ENCODE measurements at regions not wholly inside any gene's neighbourhood (a gene's known extent, or its start where the extent isn't known, plus 50 kb on each side); places are given as distances from the start of the nearest gene placed in this dataset.

- DNase-seq (ENCODE audit: low spot score in 2 of 2), result no peak
- no peak for TF ChIP-seq CTCF (IDR thresholded peaks at IDR 0.05)
- TF ChIP-seq POLR2A (IDR thresholded peaks at IDR 0.05), result no peak
- WGBS, 2 donors, result 69 to 72% methylated on average over 2 of the region's 2 CpGs
- H3K4me3 ChIP-seq (ENCODE audit: low read depth, poor library complexity, severe bottlenecking), result no peak overlapping the region
- intact Hi-C loops (cut with DNase I; ENCODE audit: low total_unique reads), result no loop called here
These were observed 703.2 kb upstream of the CCDC54 start for GRCh38 chr3:106673926-106674569.

GRCh38 chr3:106675451-106675850 is 701.8 kb upstream of the CCDC54 start:
- 64 to 70% methylated on average over 2 of the region's 2 CpGs for WGBS, 2 donors
- H3K4me3 ChIP-seq (ENCODE audit: low read depth, poor library complexity, severe bottlenecking), result no peak overlapping the region
- intact Hi-C loops (cut with DNase I; ENCODE audit: low total_unique reads), result no loop called here
- TF ChIP-seq POLR2A (IDR thresholded peaks at IDR 0.05) (no peak), CTCF (IDR thresholded peaks at IDR 0.05) (no peak)
- no peak for DNase-seq (ENCODE audit: low spot score in 2 of 2)

DNA sequence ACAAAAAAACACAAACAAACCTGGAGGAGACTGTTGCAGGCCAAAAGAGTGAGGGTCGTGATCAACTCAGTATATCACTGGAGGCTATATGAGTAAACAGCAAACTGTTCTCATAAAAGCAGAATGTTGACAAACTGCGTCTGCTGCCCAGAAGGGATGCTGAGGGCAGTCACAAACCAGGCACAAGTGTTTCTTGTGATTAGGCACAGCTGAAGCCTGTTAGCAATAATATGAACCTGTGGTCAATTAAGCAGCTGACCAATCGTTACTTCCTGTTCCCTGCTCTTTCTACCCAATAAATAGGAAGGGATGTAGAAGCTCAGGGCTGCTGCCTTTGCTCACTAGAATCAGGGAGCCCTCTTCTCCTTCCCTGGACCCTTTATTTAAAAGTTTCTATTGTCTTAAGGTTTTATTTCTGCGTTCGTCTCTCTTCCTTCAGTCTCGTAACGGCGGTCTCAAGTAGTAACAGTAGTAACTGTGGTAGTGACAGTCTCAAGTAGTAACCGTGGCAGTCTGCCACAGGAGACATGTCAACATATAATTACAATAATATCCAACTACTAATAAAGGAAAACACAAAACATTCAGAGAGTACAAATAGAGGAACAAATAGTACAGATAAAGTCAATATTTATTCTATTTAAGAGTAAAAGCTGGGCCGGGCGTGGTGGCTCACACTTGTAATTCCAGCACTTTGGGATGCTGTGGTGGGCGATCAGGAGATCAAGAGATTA is 698.4 kb upstream of the CCDC54 start:
- intact Hi-C loops (cut with DNase I; ENCODE audit: low total_unique reads), result no loop called here
- WGBS, 2 donors, result 81 to 83% methylated on average over 12 of the region's 12 CpGs
- DNase-seq (ENCODE audit: low spot score in 2 of 2), result no peak
- H3K4me3 ChIP-seq (ENCODE audit: low read depth, poor library complexity, severe bottlenecking), result no peak overlapping the region
- TF ChIP-seq CTCF (IDR thresholded peaks at IDR 0.05) (no peak), POLR2A (IDR thresholded peaks at IDR 0.05) (no peak)

- TF ChIP-seq POLR2A (IDR thresholded peaks at IDR 0.05), result no peak
- no peak for TF ChIP-seq CTCF (IDR thresholded peaks at IDR 0.05)
- DNase-seq (ENCODE audit: low spot score in 2 of 2), result no peak
- intact Hi-C loops (cut with DNase I; ENCODE audit: low total_unique reads), result no loop called here
- H3K4me3 ChIP-seq (ENCODE audit: low read depth, poor library complexity, severe bottlenecking), result no peak overlapping the region
These were observed 693.2 kb upstream of the CCDC54 start for GRCh38 chr3:106683953-106684620.

GRCh38 chr3:106685745-106686144 is 691.5 kb upstream of the CCDC54 start:
- no peak overlapping the region for H3K4me3 ChIP-seq (ENCODE audit: low read depth, poor library complexity, severe bottlenecking)
- intact Hi-C loops (cut with DNase I; ENCODE audit: low total_unique reads), result no loop called here
- no peak for DNase-seq (ENCODE audit: low spot score in 2 of 2)
- TF ChIP-seq POLR2A (IDR thresholded peaks at IDR 0.05) (no peak), CTCF (IDR thresholded peaks at IDR 0.05) (no peak)
- 71 to 73% methylated on average over 5 of the region's 5 CpGs for WGBS, 2 donors
